CD4-positive, alpha-beta T cell treated with Interleukin-6 at 100 ng/mL for 8 hours (primary cell): ENCODE measurements at regions not wholly inside any gene's neighbourhood (a gene's known extent, or its start where the extent isn't known, plus 50 kb on each side); places are given as distances from the start of the nearest gene placed in this dataset.
"Not testable (repeated sequence)": the region's sequence is repeated elsewhere in the genome, so short reads cannot be mapped to it uniquely, and the experiment has no call there.

ENCODE experiments used
- DNase-seq: peaks from one replicate; pipeline ENCODE4 v3.0.0-alpha.2; 2020; ENCODE audit warnings: mixed read lengths, low spot score

DNA sequence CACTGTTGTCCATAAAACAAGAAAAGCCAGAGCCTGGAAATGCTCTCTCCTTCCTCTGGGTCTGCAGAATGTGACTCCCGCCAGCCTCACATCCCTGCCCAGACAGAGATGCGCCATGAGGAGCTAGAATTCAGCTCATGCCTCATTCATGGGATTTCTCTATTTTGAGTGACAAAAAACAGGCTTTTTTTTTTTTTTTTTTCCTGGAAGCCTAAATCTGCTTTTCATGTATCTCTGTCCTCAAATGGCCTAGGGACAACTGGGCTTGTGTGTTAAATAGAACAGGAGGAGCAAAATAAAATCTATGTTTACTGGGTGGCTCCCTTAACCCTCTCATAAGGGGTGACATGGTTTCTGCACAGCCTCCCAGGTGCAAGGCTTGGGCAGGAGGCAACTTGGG is 679.7 kb upstream of the AUTS2 start:
- DNase-seq, result no peak

DNA sequence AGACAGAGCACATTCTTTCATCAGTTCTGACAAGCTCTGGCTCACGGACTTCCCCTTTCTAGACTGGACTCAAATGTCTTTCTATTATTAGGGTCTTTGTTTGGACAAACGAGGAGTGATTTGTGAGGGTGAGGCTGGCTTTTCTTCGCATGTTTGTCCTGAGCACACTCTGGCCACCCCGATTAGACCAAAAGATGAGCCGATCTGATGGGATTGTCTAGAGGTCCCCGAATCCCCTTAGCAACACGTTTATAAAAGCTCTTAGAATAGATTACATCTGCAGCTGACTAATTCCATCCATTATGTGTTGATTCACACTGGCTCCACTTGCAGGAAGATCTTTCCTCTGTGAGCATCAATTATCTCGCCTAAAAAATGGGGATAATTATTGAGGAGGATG is 675.4 kb upstream of the AUTS2 start:
- no peak for DNase-seq

DNA sequence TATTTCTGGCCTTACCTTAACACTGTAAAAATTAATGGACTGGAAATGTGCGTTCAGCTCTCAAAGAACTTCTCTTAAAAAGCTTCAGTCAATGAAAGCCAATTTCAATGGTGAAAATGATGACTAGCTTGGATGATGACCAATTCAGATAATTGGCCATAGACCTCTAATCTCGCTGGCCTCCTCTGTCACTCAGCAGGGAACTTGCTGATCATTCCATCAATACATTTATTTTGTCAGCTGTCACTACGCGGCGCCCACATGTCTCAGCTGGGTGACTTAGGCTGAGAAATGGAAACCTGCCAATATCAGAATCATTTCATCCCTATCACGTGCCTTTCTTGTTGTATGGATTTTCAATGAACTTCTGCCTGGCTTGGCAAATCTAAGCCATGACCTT is 673.0 kb upstream of the AUTS2 start:
- no peak for DNase-seq

DNA sequence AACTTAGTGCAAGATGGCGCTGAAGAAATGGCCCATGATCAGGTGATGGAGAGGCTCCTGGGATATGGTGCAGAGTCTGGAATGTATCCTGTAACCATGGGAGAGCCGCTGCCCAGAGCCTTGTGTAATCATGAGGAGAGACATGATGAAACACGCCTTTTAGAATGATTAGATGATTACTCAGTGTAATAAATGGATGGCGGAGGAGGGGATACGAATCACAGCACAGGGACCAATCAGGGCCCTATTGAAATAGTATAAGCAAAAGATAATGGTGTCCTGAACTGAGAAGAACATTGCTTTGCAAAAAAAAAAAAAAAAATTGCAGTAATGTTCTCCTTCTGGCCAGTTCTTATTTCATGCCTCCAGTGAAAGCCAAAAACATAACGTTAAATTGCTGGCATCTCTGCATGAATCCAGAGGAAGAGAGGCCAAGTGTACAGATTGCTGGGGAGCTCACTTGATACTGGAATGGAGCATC is 668.5 kb upstream of the AUTS2 start:
- no peak for DNase-seq

DNA sequence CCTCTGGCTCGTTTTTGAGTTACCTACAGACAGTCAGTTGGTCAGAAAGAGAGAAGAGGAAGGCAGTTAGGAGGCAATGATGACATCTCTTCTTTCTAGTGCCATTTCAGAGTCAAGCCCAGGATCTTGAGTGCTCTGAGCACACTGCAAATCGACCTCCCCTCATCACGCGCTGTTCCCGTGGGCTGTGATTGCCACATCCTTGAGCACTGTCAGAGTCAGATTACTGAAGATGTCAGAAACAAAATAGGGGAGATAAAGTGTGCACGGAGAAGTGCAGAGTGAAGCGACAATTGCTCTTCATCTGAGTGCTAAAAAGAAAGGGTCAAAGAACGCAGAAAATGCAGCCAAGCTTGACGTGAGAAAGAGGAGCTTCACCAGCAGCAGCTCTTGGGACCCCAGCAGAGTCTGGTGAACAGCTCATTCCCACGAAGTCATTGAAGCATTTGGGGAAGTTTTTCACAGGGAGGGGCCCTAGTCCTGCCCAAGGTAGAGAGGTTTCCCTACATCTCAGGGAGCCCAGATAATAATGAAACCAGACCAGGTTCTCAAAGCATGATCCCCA is 661.7 kb upstream of the AUTS2 start:
- no peak for DNase-seq

DNA sequence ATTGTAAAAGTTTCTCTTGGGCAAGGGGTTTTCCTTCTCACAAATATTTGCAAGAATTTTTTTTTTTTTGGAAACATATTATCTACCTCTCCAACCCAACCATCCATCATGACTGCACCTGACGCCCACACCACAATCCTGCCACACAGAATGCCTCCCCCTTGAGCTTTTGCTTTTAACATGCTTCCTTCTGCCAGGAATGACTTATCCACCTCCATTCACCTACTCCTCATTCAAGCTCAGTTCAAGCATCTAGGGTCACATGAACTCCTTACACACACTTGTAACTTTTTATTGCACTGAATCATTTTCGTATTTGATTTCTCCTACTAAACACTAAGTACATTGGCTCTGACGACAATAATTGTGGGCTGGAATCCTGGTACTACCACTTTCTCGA is 660.1 kb upstream of the AUTS2 start:
- DNase-seq, result no peak

DNA sequence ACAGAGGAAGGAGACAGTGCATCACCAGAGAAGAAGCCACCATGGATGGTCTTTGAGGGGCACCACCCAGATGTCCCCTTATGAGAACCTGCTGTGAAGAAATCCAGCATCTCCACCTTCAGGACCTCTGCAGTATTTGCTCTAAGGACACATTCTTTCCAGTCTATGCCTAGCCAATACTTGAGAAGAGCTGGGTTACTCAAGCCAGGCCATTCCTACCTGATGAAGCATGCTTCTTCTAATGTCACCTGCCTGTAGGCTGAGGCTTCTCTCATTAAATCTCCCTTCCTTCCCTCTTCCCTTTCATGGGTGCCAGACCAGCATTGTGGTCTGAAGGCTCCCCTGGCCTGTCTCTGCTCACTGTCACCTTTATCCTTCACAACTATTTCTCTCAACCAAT is 654.5 kb upstream of the AUTS2 start:
- no peak for DNase-seq

DNA sequence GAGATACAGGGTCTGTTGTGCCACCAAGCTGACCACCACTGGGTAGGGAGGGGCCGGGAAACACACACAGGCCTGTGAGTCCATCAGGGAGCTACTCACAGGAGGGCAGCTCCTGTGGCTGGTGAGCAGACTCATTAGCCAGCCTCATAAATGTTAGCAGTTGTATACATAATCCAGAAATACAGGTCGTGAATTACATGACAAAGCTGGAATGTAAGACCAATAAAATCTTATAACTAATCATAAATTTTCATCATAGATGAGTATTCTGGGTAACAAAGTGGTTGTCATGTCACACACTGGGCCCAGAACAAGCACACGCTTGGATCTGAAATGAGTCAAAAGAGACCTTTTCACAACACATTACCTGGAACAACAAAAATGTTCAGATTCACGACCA is 642.6 kb upstream of the AUTS2 start:
- DNase-seq, result no peak

DNA sequence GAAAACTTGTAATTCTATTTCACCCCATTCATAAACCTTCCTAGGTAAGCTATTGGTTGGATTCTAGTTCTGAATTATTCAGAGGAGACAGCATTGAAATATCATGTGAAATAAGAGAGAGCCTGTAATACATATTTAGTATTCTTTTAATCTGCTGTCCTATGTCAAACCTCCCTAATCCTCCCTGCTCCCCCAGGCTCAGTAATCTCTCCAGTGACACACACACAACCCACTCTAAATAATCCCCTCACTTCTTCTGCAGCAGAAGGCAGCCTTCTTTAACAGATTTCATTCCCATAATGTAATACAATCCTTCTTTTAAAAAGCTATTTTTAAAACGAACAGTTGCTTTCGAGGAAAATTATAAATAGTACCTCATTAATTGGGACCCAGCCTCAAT is 639.7 kb upstream of the AUTS2 start:
- no peak for DNase-seq

DNA sequence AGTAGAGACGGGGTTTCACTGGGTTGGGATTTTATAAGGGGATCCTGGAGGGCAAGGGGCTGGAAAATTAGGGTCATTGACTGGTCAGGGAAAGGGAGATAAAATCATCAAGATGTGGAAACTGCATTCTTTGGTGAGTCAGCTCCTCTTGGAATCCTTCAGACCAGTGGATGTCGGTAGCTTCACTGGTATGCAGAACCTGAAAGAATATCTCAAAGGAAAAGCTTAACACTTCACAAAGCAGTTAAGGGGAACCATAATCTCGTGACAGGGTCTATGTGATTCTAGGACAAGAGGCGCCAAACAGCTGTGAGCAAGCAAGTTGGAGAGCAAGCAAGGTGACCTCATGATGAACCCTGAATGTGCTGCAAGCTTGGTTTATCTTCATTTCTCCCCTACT is 634.7 kb upstream of the AUTS2 start:
- DNase-seq, result no peak

DNA sequence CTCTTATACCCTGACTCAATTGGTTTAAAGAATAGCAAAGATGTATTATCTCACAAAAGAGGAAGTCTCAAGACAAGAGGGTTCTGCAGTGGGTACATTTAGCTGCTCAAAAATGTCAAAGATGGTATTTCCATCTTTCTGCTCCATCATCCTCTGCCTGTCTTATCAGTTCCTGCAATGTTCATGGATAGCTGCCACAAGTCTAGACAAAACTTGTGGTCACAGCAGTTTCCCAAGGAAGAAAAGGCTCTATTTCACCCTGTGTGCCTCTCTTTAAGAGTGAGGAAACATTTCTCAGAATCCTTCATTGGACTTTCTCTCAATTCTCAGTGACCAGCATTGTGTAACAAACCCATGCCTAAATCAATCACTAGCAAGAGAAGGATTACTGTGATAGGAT is 634.2 kb upstream of the AUTS2 start:
- DNase-seq, result no peak

DNA sequence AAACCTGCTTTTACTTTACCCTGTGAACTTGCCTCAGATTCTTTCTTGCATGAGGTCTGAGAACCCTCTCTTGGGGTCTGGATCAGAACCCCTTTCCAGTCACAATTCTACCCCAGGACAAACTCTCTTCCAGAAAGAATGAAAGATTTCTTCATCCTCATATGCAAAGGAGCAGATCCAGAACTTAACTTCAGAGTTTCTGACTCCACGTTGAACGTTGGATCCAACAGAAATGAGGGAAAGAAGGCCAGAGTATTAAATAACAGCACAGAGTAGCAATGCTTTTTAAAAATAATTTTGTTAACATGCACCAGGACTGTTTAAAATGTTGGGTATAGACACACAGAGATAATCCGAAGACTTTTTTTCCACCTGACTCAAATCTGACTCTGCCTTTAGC is 632.9 kb upstream of the AUTS2 start:
- no peak for DNase-seq

DNA sequence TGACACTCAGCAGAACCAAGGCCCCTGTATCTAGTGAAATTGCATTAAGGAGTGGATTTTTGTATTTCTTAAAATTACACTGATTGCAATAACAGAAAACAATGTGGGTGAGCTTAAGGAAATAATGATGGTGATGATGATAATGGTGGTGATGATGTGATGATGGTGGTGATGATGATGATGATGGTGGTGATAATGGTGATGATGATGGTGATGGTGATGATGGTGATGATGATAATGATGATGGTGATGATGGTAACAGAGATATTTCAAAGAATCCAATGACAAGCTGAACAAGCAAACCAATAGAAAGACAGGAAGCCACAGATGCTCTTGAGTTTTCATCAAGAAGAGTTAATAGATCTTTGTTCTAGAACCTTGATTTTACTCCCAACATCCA is 630.7 kb upstream of the AUTS2 start:
- DNase-seq, result no peak

DNA sequence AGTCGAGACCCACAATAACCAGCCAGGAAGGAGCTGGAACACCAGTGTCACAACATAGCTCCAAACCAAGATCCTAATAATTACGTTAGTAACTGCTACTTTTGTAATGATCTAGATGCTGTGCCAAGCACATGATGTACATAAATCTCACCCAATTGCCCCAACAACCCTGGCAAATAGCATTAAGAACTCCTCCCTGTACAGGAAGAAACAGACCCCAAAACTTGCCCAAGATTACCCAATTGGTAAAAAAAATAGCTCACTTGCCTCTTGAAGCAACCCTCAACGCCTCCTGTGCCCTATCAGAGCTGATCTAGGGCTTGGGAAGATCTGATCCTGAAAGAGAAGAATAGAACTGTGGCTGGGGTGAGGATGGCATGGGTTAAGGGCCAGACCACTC is 628.7 kb upstream of the AUTS2 start:
- no peak for DNase-seq

DNA sequence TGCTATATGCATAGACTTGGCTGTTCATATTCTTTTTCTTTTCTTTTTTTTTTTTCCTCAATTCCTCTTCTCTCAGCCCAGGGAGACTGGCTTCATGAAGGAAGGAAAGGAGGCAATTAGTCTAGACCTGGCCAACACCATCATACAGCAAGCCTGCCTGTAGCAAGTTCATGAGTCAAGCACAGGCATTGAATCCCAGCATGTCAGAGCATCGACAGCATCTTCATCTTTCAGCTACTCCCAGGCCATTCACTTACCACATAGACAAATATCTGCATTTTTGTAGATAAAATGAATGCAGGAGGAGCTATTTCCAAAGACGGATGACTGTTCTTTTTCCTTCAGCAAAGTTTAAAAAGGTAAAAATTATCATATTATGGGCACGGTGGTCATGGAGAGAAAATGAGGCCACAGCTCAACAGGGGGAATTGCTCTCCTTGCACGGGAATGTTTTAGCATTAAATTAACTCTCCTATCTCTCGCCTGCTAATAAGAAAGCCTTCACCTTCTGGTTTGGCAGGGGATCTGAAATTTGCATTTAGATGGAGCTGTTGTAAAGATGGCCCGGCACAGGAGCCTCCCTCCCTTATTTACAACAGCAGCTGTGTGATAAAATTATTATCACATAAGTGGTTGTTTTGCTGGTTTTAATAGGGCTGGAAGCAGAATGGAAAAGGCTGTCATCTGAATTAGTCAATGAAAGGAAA is 626.5 kb upstream of the AUTS2 start:
- DNase-seq, result no peak

DNA sequence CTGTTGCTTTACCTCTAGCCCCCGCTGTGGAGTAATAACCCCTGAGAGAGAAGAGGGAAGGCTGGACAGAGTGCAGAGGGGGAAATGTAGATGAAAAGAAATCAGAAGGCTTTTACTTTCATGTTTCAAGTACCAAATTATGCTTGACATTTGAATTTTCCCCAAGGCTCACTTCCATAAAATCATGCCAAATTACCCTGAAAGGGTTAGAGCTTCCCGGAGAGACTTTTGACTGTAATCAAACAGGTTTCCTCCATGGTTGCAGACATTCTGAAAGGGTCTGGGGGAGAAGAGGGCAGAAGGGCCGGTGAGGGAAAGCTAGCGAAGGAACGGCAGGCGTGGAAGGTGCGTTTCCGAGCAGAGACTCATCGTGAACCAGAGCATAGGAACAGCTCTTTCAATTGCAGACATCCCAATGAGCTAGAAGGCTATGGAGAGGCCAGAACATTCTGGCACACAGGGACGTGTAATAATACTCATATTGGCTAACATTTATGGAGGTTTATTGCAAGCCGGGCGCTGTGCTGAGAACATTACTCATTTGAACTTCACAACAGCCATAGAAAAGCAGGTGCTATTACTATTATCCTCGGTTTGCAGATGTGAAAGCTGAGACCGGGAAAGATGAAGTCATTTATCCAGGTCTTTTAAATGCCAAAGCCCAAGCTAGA is 620.8 kb upstream of the AUTS2 start:
- DNase-seq, result no peak

DNA sequence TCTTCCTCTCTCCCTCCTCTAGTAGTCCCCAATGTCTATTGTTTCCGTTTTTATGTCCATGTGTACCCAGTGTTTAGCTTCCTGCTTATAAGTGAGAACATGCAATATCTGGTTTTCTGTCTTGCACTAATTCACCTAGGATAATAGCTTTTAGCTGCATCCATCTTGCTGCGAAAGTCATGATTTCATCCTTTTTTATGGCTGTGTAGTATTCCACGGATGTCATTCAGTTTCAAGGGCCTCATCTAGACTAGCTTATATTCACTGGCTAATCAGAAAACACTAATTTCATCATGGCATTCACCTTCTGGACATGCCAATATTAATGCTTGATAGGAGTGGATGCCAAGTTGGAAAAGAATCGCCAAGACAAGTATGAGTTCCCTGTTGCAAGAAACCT is 619.6 kb upstream of the AUTS2 start:
- DNase-seq, result no peak

DNA sequence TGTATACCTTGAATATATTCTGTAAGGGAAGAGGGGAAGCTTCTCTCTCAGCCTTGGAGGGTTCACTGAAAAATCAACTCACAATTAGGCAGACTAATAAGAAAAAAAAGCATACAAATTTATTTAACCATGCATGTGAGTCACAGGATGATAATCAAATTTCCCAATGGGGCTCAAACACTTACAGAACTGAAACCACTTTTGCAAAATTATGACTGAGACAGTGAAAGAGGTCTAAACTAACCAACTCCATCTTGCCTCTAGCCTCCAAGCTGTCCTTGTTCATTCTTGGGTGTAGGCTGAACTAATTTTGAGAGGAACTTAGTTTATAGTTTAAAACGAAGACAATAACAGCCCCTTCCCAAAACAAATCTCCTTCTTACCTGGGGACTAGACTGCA is 618.3 kb upstream of the AUTS2 start:
- no peak for DNase-seq

DNA sequence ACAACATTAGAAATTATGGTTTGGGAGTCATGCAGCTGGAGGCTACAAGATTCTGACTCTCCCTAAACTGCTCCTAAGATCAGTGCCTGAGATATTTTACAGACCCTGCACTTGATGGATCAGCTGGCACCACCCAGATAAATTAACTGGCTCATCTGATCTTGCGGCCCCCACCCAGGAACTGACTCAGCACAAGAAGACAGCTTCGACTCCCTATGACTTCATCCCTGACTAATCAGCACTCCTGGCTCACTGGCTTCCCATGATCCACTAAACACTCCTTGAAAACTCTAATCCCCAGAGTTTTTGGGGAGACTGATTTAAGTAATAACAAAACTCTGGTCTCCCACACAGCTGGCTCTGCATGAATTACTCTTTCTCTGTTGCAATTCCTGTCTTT is 617.8 kb upstream of the AUTS2 start:
- not testable (repeated sequence) for DNase-seq

DNA sequence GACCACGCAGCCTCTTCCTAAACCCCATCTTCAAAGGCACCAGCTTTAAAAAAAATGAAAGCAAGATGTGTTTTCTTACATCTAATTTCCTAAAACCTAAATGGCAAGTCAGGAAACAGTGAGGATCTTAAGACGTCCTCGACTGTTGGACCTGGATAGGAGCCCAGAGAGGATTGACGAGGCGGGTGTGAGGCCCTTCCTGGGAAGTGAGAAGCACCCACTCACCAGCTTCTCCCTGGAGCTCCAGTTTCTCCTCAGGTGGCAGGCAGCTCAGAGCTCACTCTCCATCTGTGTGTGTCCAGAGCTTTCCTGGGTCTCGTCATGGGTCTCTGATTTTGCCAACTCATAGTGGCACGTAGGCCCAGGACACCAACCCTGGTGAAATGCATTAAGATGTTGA is 614.0 kb upstream of the AUTS2 start:
- no peak for DNase-seq

DNA sequence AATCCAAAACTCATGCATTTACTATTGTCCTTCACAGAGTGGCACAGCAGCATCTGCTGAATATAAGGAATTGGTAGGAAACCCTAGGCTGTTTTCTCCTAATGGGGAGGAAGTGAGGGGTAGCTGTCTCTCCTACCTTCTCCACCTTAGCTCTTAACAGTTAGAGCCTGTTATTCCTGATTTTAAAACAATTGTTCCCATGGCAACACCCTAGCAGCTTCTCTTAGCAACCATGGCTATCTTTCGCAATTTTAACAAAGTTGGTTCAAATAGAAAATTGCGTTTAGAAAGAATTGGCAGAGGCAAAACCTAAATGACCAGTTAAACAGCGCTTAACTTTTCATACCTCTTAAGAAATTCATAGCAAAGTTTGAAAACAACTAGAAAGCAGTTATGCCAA is 603.4 kb upstream of the AUTS2 start:
- DNase-seq, result no peak

DNA sequence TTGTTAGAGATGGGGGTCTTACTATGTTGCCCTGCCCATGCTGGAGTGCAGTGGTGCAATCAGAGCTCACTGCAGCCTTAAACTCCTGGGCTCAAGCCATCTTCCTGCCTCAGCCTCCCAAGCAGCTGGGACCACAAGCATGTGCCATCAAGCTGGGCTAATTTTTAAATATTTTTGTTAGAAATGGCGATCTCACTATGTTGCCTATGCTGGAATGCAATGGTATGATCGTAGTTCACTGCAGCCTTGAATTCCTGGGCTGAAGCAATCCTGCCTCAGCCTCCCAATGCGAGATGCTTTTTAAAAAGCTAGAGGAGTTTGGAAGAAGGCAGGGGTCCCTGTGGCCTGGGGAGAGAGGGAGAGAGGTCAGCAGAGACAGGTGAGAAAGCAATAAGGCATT is 600.1 kb upstream of the AUTS2 start:
- no peak for DNase-seq

DNA sequence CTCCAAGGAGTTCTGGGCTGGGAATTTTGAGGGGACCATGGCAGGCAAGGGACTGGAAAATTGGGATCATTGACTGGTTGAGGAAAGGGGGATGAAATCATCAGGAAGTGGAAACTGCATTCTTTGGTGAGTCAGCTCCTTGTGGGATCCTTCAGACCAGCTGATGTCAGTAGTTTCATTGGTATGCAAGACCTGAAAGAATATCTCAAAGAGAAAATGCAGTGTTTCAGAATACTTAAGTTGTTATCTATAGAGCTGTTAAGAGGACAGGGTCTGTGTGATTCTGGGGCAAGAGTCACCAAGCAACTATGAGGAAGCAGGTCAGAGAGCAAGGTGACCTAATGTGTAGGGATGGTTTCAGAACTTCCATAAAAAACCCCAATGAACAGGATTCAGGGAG is 595.9 kb upstream of the AUTS2 start:
- no peak for DNase-seq

DNA sequence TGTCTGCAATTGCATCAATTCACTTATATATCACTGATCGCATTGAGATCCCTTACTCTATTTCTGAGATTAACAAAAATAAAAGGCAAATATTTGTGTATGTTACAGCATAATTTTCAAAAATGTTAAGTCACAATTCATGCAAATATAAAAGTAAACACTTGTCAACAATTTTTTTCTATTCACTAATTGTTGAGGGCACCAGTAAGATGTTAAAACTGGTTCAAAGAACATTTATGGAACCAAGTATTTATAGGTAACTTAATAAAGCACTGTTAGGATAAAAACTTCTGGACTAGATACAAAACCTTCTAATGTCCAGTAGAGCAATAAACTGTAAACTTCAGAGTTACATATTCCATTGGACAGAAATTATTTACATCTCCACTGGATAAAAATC is 586.1 kb upstream of the AUTS2 start:
- DNase-seq, result no peak
